Panc1 (cell line): ENCODE measurements at regions not wholly inside any gene's neighbourhood (a gene's known extent, or its start where the extent isn't known, plus 50 kb on each side); places are given as distances from the start of the nearest gene placed in this dataset.

Experiments
- ATAC-seq: fragments of 200-7000 bp; cut with Tn5 transposase; 2 replicates; pipeline ENCODE4 v1.9.1; 2020; ENCODE audit warnings: mild to moderate bottlenecking, moderate library complexity
- BruUV-seq: library from RNA; stranded (reverse); fragments of 400-500 nt; replicated peaks from 2 replicates; lab custom pipeline; 2021; lab: Mats Ljungman, UMichigan
- CTCF ChIA-PET: fragments of 300-600 bp; sonication (Branson Sonifier 250); formaldehyde crosslinking; loops from one replicate; lab custom pipeline; 2022; ENCODE audit warnings: antibody characterized with exemption; lab: Charles Lee
- POLR2A ChIA-PET: fragments of 300-600 bp; sonication (Branson Sonifier 250); formaldehyde crosslinking; loops from one replicate; lab custom pipeline; 2022; ENCODE audit warnings: antibody characterized with exemption; lab: Charles Lee
- DNase-seq: peaks from one replicate; pipeline ENCODE4 v3.0.0-alpha.2; 2010; ENCODE audit warnings: low read depth, low spot score
- H3K27ac ChIP-seq: 2 replicates; pipeline ENCODE4 v1.5.1; 2011; ENCODE audit warnings: mild to moderate bottlenecking, low read length, inconsistent platforms
- H3K27me3 ChIP-seq: fragments of 200-500 bp; sonication (Bioruptor generic); 2 replicates; pipeline ENCODE4 v1.6.0; 2014; ENCODE audit warnings: low read length, inconsistent platforms; ENCODE audit not compliant: control insufficient read depth, insufficient read depth
- H3K36me3 ChIP-seq: fragments of 200-500 bp; sonication (Bioruptor generic); 2 replicates; pipeline ENCODE4 v1.5.1; 2014; ENCODE audit warnings: inconsistent platforms, mild to moderate bottlenecking, low read length, moderate library complexity; ENCODE audit not compliant: control insufficient read depth, insufficient read depth
- H3K4me1 ChIP-seq: 2 replicates; pipeline ENCODE4 v1.5.1; 2011; ENCODE audit warnings: inconsistent platforms, mild to moderate bottlenecking, low read length, moderate library complexity; ENCODE audit not compliant: control insufficient read depth, insufficient read depth
- H3K4me3 ChIP-seq, 2 experiments: 2 replicates each; pipeline ENCODE4 v1.5.1; 2011 to 2012; ENCODE audit warnings: low read depth in 2 of 2, low read length in 2 of 2, mild to moderate bottlenecking in 2 of 2, inconsistent platforms in 1 of 2, moderate library complexity in 1 of 2
- H3K9me3 ChIP-seq: fragments of 200-500 bp; sonication (Bioruptor generic); 2 replicates; pipeline ENCODE4 v1.5.1; 2014; ENCODE audit warnings: low read depth, mild to moderate bottlenecking, inconsistent platforms, low read length, moderate library complexity; ENCODE audit not compliant: control insufficient read depth, insufficient read depth
- POLR2AphosphoS5 ChIP-seq: IDR thresholded peaks from 2 replicates; pipeline ENCODE4 v1.6.1; 2012; ENCODE audit warnings: mild to moderate bottlenecking, low read depth, low read length, moderate library complexity
- REST ChIP-seq, 2 experiments: IDR thresholded peaks; 2 replicates each; pipeline ENCODE4 v1.6.1; 2011 to 2012; ENCODE audit warnings: low read depth in 2 of 2, control low read depth in 1 of 2, low read length in 1 of 2, mild to moderate bottlenecking in 1 of 2, moderate library complexity in 1 of 2; ENCODE audit not compliant: insufficient read depth in 1 of 2
- SIN3A ChIP-seq: IDR thresholded peaks from 2 replicates; pipeline ENCODE4 v1.6.1; 2012; ENCODE audit warnings: low read depth, mild to moderate bottlenecking, low read length, moderate library complexity, borderline replicate concordance; ENCODE audit not compliant: insufficient read depth
- TCF7L2 ChIP-seq: IDR thresholded peaks from 2 replicates; pipeline ENCODE4 v1.6.1; 2011; ENCODE audit warnings: mild to moderate bottlenecking, low read depth, low read length, inconsistent platforms
- in situ Hi-C: cut with HindIII; loops from 2 replicates; pipeline ENCODE4 v1.10.0; 2016; ENCODE audit warnings: low sequenced_read_pairs, low pct_unique_long_range_greater_than_20kb
- intact Hi-C: fragments of 100-400 bp; cut with micrococcal nuclease; formaldehyde crosslinking; loops from one replicate; pipeline ENCODE4 v1.10.0; 2022; ENCODE audit not compliant: unreplicated experiment
- TF ChIP-seq, protein P1 (sequence below): fragments of 450-650 bp; IDR thresholded peaks from 2 replicates; pipeline ENCODE4 v1.5.1; 2017; ENCODE audit warnings: mild to moderate bottlenecking

DNA sequence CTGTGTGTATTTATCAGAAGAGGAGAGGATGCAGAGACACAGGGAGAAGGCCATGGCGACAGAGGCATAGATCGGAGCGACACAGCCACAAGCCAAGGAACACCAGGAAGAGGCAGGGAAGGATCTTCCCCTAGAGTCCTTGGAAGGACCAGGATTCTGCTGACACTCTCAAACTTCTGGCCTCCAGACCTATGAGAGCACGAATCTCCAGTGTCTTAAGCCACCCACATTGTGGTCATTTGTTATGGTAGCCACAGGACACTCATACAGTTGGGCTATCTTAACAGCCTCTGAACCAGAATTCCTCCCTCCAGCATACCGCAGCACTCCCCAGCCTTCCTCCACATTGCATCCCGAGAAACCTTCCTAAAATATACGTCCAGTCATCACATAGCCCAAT lies 367.0 kb upstream of the MGMT start:
- no peaks in the 10 kb centered on the region for H3K4me1 ChIP-seq
- ChIA-PET CTCF (no interaction called here), POLR2A (no interaction called here)
- TF ChIP-seq, protein P1, sequence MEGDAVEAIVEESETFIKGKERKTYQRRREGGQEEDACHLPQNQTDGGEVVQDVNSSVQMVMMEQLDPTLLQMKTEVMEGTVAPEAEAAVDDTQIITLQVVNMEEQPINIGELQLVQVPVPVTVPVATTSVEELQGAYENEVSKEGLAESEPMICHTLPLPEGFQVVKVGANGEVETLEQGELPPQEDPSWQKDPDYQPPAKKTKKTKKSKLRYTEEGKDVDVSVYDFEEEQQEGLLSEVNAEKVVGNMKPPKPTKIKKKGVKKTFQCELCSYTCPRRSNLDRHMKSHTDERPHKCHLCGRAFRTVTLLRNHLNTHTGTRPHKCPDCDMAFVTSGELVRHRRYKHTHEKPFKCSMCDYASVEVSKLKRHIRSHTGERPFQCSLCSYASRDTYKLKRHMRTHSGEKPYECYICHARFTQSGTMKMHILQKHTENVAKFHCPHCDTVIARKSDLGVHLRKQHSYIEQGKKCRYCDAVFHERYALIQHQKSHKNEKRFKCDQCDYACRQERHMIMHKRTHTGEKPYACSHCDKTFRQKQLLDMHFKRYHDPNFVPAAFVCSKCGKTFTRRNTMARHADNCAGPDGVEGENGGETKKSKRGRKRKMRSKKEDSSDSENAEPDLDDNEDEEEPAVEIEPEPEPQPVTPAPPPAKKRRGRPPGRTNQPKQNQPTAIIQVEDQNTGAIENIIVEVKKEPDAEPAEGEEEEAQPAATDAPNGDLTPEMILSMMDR, result no peak
- TF ChIP-seq POLR2AphosphoS5 (no peak), REST (IDR thresholded peaks at IDR 0.05; ENCODE audit: insufficient read depth in 1 of 2, low read depth in 2 of 2, low read length in 1 of 2) (no peak), TCF7L2 (no peak), SIN3A (no peak)
- no peaks in the 10 kb centered on the region for H3K9me3 ChIP-seq
- DNase-seq (no peak), ATAC-seq (no peak)
- no peak overlapping the region for H3K27ac ChIP-seq
- no peaks in the 10 kb centered on the region for H3K27me3 ChIP-seq
- no peaks in the 10 kb centered on the region for H3K36me3 ChIP-seq
- in situ Hi-C loops (no loop called here), intact Hi-C loops (no loop called here)
- BruUV-seq, result no TSS peak
- no peak overlapping the region for H3K4me3 ChIP-seq

DNA sequence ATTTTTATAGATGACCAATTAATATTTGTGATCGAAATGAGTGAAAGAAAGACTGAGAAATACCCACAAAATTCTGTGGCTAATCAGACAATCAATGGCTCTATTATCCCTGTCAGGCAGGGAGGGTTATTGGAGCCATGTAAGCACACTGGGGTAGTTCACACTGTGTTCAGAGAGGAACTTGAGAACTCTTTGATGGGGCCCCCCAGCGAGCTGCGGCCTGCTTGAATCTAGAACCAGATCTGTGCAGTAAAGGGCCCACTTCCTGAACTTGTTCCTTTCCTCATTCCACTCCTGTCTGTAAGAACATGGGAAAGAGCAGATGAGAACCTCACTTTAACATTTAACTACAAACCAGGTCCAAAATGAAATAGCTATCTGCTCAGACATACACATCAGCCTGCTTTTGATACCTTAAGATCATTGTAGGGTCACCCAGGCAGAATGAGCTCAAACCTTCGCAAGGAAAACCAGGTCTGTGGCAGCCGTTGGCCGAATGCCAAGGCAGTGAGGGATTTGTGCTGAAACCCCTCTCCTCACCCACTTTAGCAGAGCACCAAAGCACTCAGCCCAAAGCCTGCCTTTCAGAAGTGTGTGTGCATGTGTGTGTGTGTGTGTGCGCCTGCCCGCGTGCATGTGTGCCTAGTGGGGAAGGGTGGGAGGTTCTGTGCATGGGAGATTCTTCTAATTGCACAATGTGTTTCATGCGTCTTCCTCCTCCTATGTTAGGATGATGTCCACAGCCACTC lies 365.6 kb upstream of the MGMT start:
- Histone ChIP-seq H3K4me1 (no peaks in the 10 kb centered on the region), H3K9me3 (no peaks in the 10 kb centered on the region), H3K27me3 (no peaks in the 10 kb centered on the region), H3K36me3 (no peaks in the 10 kb centered on the region), H3K4me3 (no peak overlapping the region), H3K27ac (no peak overlapping the region)
- CTCF ChIA-PET, result no interaction called here
- intact Hi-C loops (no loop called here), in situ Hi-C loops (no loop called here)
- BruUV-seq, result no TSS peak
- ATAC-seq (no peak), DNase-seq (no peak)
- TF ChIP-seq, protein P1, result no peak
- no peak for TF ChIP-seq TCF7L2
- TF ChIP-seq POLR2AphosphoS5, result no peak
- TF ChIP-seq SIN3A, result no peak
- POLR2A ChIA-PET, result no interaction called here
